A673 (cell line): ENCODE measurements at regions not wholly inside any gene's neighbourhood (a gene's known extent, or its start where the extent isn't known, plus 50 kb on each side); places are given as distances from the start of the nearest gene placed in this dataset.

ENCODE experiments used
- EZH2 ChIP-seq: fragments of 200-600 bp; sonication (generic); IDR thresholded peaks from 2 replicates; pipeline ENCODE4 v1.6.1; 2017; ENCODE audit warnings: borderline replicate concordance, low read depth, mild to moderate bottlenecking, mixed read lengths, antibody characterized with exemption, low read length; ENCODE audit not compliant: poor library complexity, severe bottlenecking
- TF ChIP-seq, protein P1 (sequence below): fragments of 300-800, 200-600 bp; sonication (generic); conservative IDR thresholded peaks from 2 replicates; pipeline ENCODE4 v1.5.1; 2017; ENCODE audit warnings: low read depth, mild to moderate bottlenecking, antibody characterized with exemption, low read length, moderate library complexity, mixed read lengths

DNA sequence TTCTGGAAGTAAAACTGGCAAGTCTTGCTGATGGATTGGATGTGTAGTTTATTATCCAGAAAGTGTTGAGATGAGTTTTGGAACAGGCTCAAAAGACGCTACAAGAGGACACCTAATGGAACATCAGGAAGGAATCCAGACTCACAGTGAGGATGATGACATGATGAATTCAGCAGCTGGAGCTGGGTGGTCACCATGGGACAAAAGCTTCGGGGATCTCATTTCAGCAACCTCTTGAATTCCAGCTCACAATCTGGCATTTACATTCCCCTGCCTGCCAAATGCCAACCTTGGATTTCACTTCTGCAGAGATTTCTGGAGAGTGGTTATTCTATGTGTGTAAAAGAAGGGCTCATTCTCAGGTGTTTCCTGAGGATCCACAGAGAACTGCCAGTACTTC, 288.0 kb upstream of the TMTC4 start:
- TF ChIP-seq, protein P1, sequence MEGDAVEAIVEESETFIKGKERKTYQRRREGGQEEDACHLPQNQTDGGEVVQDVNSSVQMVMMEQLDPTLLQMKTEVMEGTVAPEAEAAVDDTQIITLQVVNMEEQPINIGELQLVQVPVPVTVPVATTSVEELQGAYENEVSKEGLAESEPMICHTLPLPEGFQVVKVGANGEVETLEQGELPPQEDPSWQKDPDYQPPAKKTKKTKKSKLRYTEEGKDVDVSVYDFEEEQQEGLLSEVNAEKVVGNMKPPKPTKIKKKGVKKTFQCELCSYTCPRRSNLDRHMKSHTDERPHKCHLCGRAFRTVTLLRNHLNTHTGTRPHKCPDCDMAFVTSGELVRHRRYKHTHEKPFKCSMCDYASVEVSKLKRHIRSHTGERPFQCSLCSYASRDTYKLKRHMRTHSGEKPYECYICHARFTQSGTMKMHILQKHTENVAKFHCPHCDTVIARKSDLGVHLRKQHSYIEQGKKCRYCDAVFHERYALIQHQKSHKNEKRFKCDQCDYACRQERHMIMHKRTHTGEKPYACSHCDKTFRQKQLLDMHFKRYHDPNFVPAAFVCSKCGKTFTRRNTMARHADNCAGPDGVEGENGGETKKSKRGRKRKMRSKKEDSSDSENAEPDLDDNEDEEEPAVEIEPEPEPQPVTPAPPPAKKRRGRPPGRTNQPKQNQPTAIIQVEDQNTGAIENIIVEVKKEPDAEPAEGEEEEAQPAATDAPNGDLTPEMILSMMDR, result no peak
- no peak for TF ChIP-seq EZH2
